Trophoblast cell (in vitro differentiated cells and primary cell): ENCODE measurements at regions not wholly inside any gene's neighbourhood (a gene's known extent, or its start where the extent isn't known, plus 50 kb on each side); places are given as distances from the start of the nearest gene placed in this dataset.

ENCODE experiments used
- DNase-seq, 2 donors: peaks; one replicate each; pipeline ENCODE4 v3.0.0-alpha.2; 2016
- H2AFZ ChIP-seq: 2 replicates; pipeline ENCODE4 v1.6.1; 2013; ENCODE audit warnings: low read length, moderate library complexity, mild to moderate bottlenecking; ENCODE audit not compliant: insufficient read depth, poor library complexity
- H2AK5ac ChIP-seq: 2 replicates; pipeline ENCODE4 v1.6.1; 2013; ENCODE audit warnings: mild to moderate bottlenecking, low read length
- H2BK120ac ChIP-seq: 2 replicates; pipeline ENCODE4 v1.6.1; 2013; ENCODE audit warnings: low read length, mild to moderate bottlenecking, moderate library complexity; ENCODE audit not compliant: insufficient read depth, poor library complexity
- H2BK12ac ChIP-seq: 2 replicates; pipeline ENCODE4 v1.6.1; 2013; ENCODE audit warnings: mild to moderate bottlenecking, low read length, moderate library complexity
- H2BK5ac ChIP-seq: 2 replicates; pipeline ENCODE4 v1.6.1; 2013; ENCODE audit warnings: low read length, low read depth, moderate library complexity, mild to moderate bottlenecking; ENCODE audit not compliant: poor library complexity
- H3K14ac ChIP-seq: 2 replicates; pipeline ENCODE4 v1.6.1; 2013; ENCODE audit warnings: mild to moderate bottlenecking, low read length
- H3K18ac ChIP-seq: 2 replicates; pipeline ENCODE4 v1.6.1; 2013; ENCODE audit warnings: mild to moderate bottlenecking, low read length
- H3K23ac ChIP-seq: 2 replicates; pipeline ENCODE4 v1.6.1; 2013; ENCODE audit warnings: low read length
- H3K27ac ChIP-seq: 2 replicates; pipeline ENCODE4 v1.5.1; 2013; ENCODE audit warnings: low read depth, mild to moderate bottlenecking, inconsistent platforms, low read length, moderate library complexity
- H3K27me3 ChIP-seq: 2 replicates; pipeline ENCODE4 v1.6.1; 2013; ENCODE audit warnings: inconsistent platforms, mild to moderate bottlenecking, low read length, moderate library complexity; ENCODE audit not compliant: insufficient read depth
- H3K36me3 ChIP-seq, 2 experiments: 1 replicate in 1 of 2; 2 replicates in 1 of 2; pipeline ENCODE4 v1.6.1; 2013; ENCODE audit warnings: low read length in 2 of 2, mild to moderate bottlenecking in 2 of 2, moderate library complexity in 1 of 2; ENCODE audit not compliant: insufficient read depth in 2 of 2, control insufficient read depth in 1 of 2
- H3K4ac ChIP-seq: 2 replicates; pipeline ENCODE4 v1.6.1; 2013; ENCODE audit warnings: low read depth, mild to moderate bottlenecking, low read length, moderate library complexity
- H3K4me1 ChIP-seq, 2 experiments: 1 replicate in 1 of 2; 2 replicates in 1 of 2; pipeline ENCODE4 v1.6.1; 2013; ENCODE audit warnings: low read length in 2 of 2, mild to moderate bottlenecking in 2 of 2, moderate library complexity in 1 of 2; ENCODE audit not compliant: insufficient read depth in 2 of 2, control insufficient read depth in 1 of 2
- H3K4me2 ChIP-seq: 2 replicates; pipeline ENCODE4 v1.6.1; 2013; ENCODE audit warnings: inconsistent platforms, mild to moderate bottlenecking, low read length, moderate library complexity
- H3K4me3 ChIP-seq: 2 replicates; pipeline ENCODE4 v1.5.1; 2013; ENCODE audit warnings: mild to moderate bottlenecking, low read depth, low read length, inconsistent platforms
- H3K79me1 ChIP-seq: one replicate; pipeline ENCODE4 v1.6.1; 2013; ENCODE audit warnings: low read length
- H3K79me2 ChIP-seq: 2 replicates; pipeline ENCODE4 v1.6.1; 2013; ENCODE audit warnings: low read length, mild to moderate bottlenecking; ENCODE audit not compliant: control insufficient read depth, insufficient read depth, poor library complexity
- H3K9ac ChIP-seq: 2 replicates; pipeline ENCODE4 v1.6.1; 2013; ENCODE audit warnings: mild to moderate bottlenecking, low read length
- H3K9me3 ChIP-seq: 2 replicates; pipeline ENCODE4 v1.6.1; 2013; ENCODE audit warnings: low read depth, mild to moderate bottlenecking, control low read depth, inconsistent platforms, low read length; ENCODE audit not compliant: insufficient read depth
- H4K12ac ChIP-seq: 2 replicates; pipeline ENCODE4 v1.6.1; 2013; ENCODE audit warnings: low read depth, mild to moderate bottlenecking, low read length, moderate library complexity
- H4K8ac ChIP-seq: 2 replicates; pipeline ENCODE4 v1.6.1; 2013; ENCODE audit warnings: low read depth, mild to moderate bottlenecking, low read length, moderate library complexity
- H4K91ac ChIP-seq: one replicate; pipeline ENCODE4 v1.6.1; 2013; ENCODE audit warnings: low read depth, mild to moderate bottlenecking, low read length, moderate library complexity
- WGBS: extraction: QIAGEN DNeasy Blood & Tissue Kit; methylation state at CpG from one replicate; pipeline ENCODE4 v1.1.7; 2013; ENCODE audit warnings: missing lambda C conversion rate; ENCODE audit not compliant: insufficient read length, insufficient coverage; ENCODE audit errors: extremely low coverage; 5-methylcytosine and 5-hydroxymethylcytosine counted together

- no peak overlapping the region for H4K12ac ChIP-seq
- H3K4me2 ChIP-seq, result no peak overlapping the region
- no peaks in the 10 kb centered on the region for H3K79me2 ChIP-seq
- no peak overlapping the region for H2BK5ac ChIP-seq
- no peak overlapping the region for H2BK12ac ChIP-seq
- WGBS, result no CpG with 5 or more reads among the region's 6 CpGs
- no peak overlapping the region for H4K91ac ChIP-seq
- H3K36me3 ChIP-seq, result no peaks in the 10 kb centered on the region
- no peak overlapping the region for H3K23ac ChIP-seq
- no peak overlapping the region for H3K4me3 ChIP-seq
- no peak overlapping the region for H3K4ac ChIP-seq
- no peak overlapping the region for H3K27ac ChIP-seq
- no peak overlapping the region for H3K18ac ChIP-seq
- no peak overlapping the region for H3K14ac ChIP-seq
- H3K9ac ChIP-seq, result no peak overlapping the region
- no peak overlapping the region for H2AFZ ChIP-seq
- DNase-seq, result no peak
- no peaks in the 10 kb centered on the region for H3K4me1 ChIP-seq
- H2AK5ac ChIP-seq, result no peak overlapping the region
- no peaks in the 10 kb centered on the region for H3K9me3 ChIP-seq
- H3K79me1 ChIP-seq, result no peaks in the 10 kb centered on the region
- H3K27me3 ChIP-seq, result no peaks in the 10 kb centered on the region
- no peak overlapping the region for H2BK120ac ChIP-seq
- no peak overlapping the region for H4K8ac ChIP-seq
Measured at GRCh38 chr7:13748998-13749397, 240.5 kb downstream of the ETV1 start.

- no peak overlapping the region for H2BK5ac ChIP-seq
- H2BK120ac ChIP-seq, result no peak overlapping the region
- H3K27ac ChIP-seq, result no peak overlapping the region
- H3K27me3 ChIP-seq, result no peaks in the 10 kb centered on the region
- H4K12ac ChIP-seq, result no peak overlapping the region
- no peak overlapping the region for H3K14ac ChIP-seq
- H3K79me2 ChIP-seq, result no peaks in the 10 kb centered on the region
- H4K91ac ChIP-seq, result no peak overlapping the region
- H3K36me3 ChIP-seq, result no peaks in the 10 kb centered on the region
- no peak overlapping the region for H3K23ac ChIP-seq
- no peak overlapping the region for H2BK12ac ChIP-seq
- no peak overlapping the region for H3K9ac ChIP-seq
- DNase-seq, result no peak
- no peak overlapping the region for H2AK5ac ChIP-seq
- H3K4ac ChIP-seq, result no peak overlapping the region
- no peaks in the 10 kb centered on the region for H3K9me3 ChIP-seq
- no peaks in the 10 kb centered on the region for H3K79me1 ChIP-seq
- H3K4me3 ChIP-seq, result no peak overlapping the region
- no peak overlapping the region for H3K18ac ChIP-seq
- no peak overlapping the region for H4K8ac ChIP-seq
- H2AFZ ChIP-seq, result no peak overlapping the region
- no peaks in the 10 kb centered on the region for H3K4me1 ChIP-seq
- no CpG with 5 or more reads among the region's 3 CpGs for WGBS
- H3K4me2 ChIP-seq, result no peak overlapping the region
Measured at GRCh38 chr7:13749636-13750035, 239.8 kb downstream of the ETV1 start.

- no peaks in the 10 kb centered on the region for H3K79me1 ChIP-seq
- no peak overlapping the region for H3K4me3 ChIP-seq
- no peak overlapping the region for H4K12ac ChIP-seq
- no CpG with 5 or more reads among the region's 1 CpG for WGBS
- no peaks in the 10 kb centered on the region for H3K27me3 ChIP-seq
- H2BK120ac ChIP-seq, result no peak overlapping the region
- H3K79me2 ChIP-seq, result no peaks in the 10 kb centered on the region
- H3K36me3 ChIP-seq, result no peaks in the 10 kb centered on the region
- H2AK5ac ChIP-seq, result no peak overlapping the region
- H3K14ac ChIP-seq, result no peak overlapping the region
- no peak overlapping the region for H2BK12ac ChIP-seq
- DNase-seq, result no peak
- H3K9ac ChIP-seq, result no peak overlapping the region
- H3K4ac ChIP-seq, result no peak overlapping the region
- no peaks in the 10 kb centered on the region for H3K4me1 ChIP-seq
- H4K8ac ChIP-seq, result no peak overlapping the region
- no peak overlapping the region for H2BK5ac ChIP-seq
- no peak overlapping the region for H3K23ac ChIP-seq
- no peaks in the 10 kb centered on the region for H3K9me3 ChIP-seq
- H4K91ac ChIP-seq, result no peak overlapping the region
- H3K4me2 ChIP-seq, result no peak overlapping the region
- no peak overlapping the region for H2AFZ ChIP-seq
- H3K27ac ChIP-seq, result no peak overlapping the region
- H3K18ac ChIP-seq, result no peak overlapping the region
Measured at GRCh38 chr7:13751766-13752165, 237.7 kb downstream of the ETV1 start.

- H2BK120ac ChIP-seq, result no peak overlapping the region
- no peaks in the 10 kb centered on the region for H3K27me3 ChIP-seq
- H3K4me2 ChIP-seq, result no peak overlapping the region
- H3K9ac ChIP-seq, result no peak overlapping the region
- H2BK5ac ChIP-seq, result no peak overlapping the region
- no peak for DNase-seq
- H3K14ac ChIP-seq, result no peak overlapping the region
- no peaks in the 10 kb centered on the region for H3K4me1 ChIP-seq
- H4K91ac ChIP-seq, result no peak overlapping the region
- H3K27ac ChIP-seq, result no peak overlapping the region
- no peak overlapping the region for H4K8ac ChIP-seq
- no peak overlapping the region for H3K4me3 ChIP-seq
- no peak overlapping the region for H3K4ac ChIP-seq
- no peak overlapping the region for H3K23ac ChIP-seq
- no peaks in the 10 kb centered on the region for H3K9me3 ChIP-seq
- no peak overlapping the region for H2BK12ac ChIP-seq
- WGBS, result 100% methylated on average over 1 of the region's 1 CpG
- H3K79me1 ChIP-seq, result no peaks in the 10 kb centered on the region
- H2AK5ac ChIP-seq, result no peak overlapping the region
- no peak overlapping the region for H2AFZ ChIP-seq
- H3K18ac ChIP-seq, result no peak overlapping the region
- no peaks in the 10 kb centered on the region for H3K36me3 ChIP-seq
- H4K12ac ChIP-seq, result no peak overlapping the region
- no peaks in the 10 kb centered on the region for H3K79me2 ChIP-seq
Measured at GRCh38 chr7:13757841-13758240, 231.6 kb downstream of the ETV1 start.
